Naive thymus-derived CD8-positive, alpha-beta T cell (primary cell): ENCODE measurements at regions not wholly inside any gene's neighbourhood (a gene's known extent, or its start where the extent isn't known, plus 50 kb on each side); places are given as distances from the start of the nearest gene placed in this dataset.

Source experiments
- ATAC-seq, 2 donors: fragments of 150-1000 bp; cut with Tn5 transposase in 1 of 2; sonication (Bioruptor Pico), chemical (Tn5 transposase) in 1 of 2; 1 replicate in 1 of 2; 2 replicates in 1 of 2; pipeline ENCODE4 v1.10.0; 2021; ENCODE audit warnings: mild to moderate bottlenecking in 2 of 2, moderate library complexity in 2 of 2
- POLR2A ChIA-PET: fragments of 350-600 bp; sonication (Branson Sonifier 250); formaldehyde crosslinking; loops from one replicate; lab custom pipeline; 2021; ENCODE audit warnings: antibody characterized with exemption; lab: Charles Lee
- DNase-seq, 10 donors: peaks; one replicate each; pipeline versions ENCODE4 v3.0.0 to v3.0.0-alpha.2; 2020 to 2022
- H3K27ac Mint-ChIP-seq, 10 donors: one replicate each; pipeline ENCODE4 v1.8.0; 2020 to 2022; ENCODE audit warnings: mild to moderate bottlenecking in 10 of 10, mixed read lengths in 10 of 10, moderate library complexity in 4 of 10, inconsistent platforms in 1 of 10
- H3K27me3 Mint-ChIP-seq, 5 donors: one replicate each; pipeline ENCODE4 v1.8.0; 2021 to 2022; ENCODE audit warnings: mixed read lengths in 5 of 5
- H3K36me3 Mint-ChIP-seq, 3 donors: one replicate each; pipeline ENCODE4 v1.8.0; 2020 to 2022; ENCODE audit warnings: mixed read lengths in 3 of 3, mild to moderate bottlenecking in 2 of 3, inconsistent platforms in 1 of 3
- H3K4me1 Mint-ChIP-seq, 4 donors: one replicate each; pipeline ENCODE4 v1.8.0; 2021 to 2022; ENCODE audit warnings: mixed read lengths in 4 of 4
- H3K4me3 Mint-ChIP-seq, 10 donors: one replicate each; pipeline ENCODE4 v1.8.0; 2020 to 2022; ENCODE audit warnings: mild to moderate bottlenecking in 10 of 10, mixed read lengths in 10 of 10, moderate library complexity in 6 of 10, inconsistent platforms in 1 of 10
- H3K9me3 Mint-ChIP-seq, 9 donors: one replicate each; pipeline ENCODE4 v1.8.0; 2020 to 2022; ENCODE audit warnings: mixed read lengths in 9 of 9, mild to moderate bottlenecking in 3 of 9, inconsistent platforms in 1 of 9, moderate library complexity in 1 of 9

- no peak for DNase-seq
- H3K27me3 Mint-ChIP-seq = peaks cover 0 to 6% (median 0%) of the 10 kb centered on the region in 5 donors
- no peak overlapping the region for H3K4me3 Mint-ChIP-seq
- POLR2A ChIA-PET = no interaction called here
- no peak for ATAC-seq
- peaks cover 0 to 4% (median 0%) of the 10 kb centered on the region in 9 donors for H3K9me3 Mint-ChIP-seq
- no peaks in the 10 kb centered on the region for H3K4me1 Mint-ChIP-seq
- peaks cover 0 to 2% (median 0%) of the 10 kb centered on the region in 3 donors for H3K36me3 Mint-ChIP-seq
- no peak overlapping the region for H3K27ac Mint-ChIP-seq
Observed at GRCh38 chr4:11702886-11703557, 274.3 kb upstream of the HS3ST1 start.

- Mint-ChIP-seq H3K27ac (no peak overlapping the region), H3K4me1 (no peaks in the 10 kb centered on the region), H3K36me3 (no peaks in the 10 kb centered on the region), H3K4me3 (no peak overlapping the region), H3K27me3 (peaks cover 0 to 3% (median 0%) of the 10 kb centered on the region in 5 donors), H3K9me3 (no peaks in the 10 kb centered on the region)
- no peak for ATAC-seq
- POLR2A ChIA-PET = no interaction called here
- DNase-seq = no peak
Observed at GRCh38 chr4:11701966-11702725, 273.5 kb upstream of the HS3ST1 start.

GRCh38 chr4:11700751-11701226, 272.1 kb upstream of the HS3ST1 start:
- Mint-ChIP-seq H3K4me3 (no peak overlapping the region), H3K4me1 (no peaks in the 10 kb centered on the region), H3K9me3 (no peaks in the 10 kb centered on the region), H3K36me3 (no peaks in the 10 kb centered on the region), H3K27me3 (peaks cover 0 to 3% (median 0%) of the 10 kb centered on the region in 5 donors), H3K27ac (no peak overlapping the region)
- DNase-seq (no peak), ATAC-seq (no peak)
- POLR2A ChIA-PET = no interaction called here

GRCh38 chr4:11698846-11699590, 270.3 kb upstream of the HS3ST1 start:
- DNase-seq (no peak), ATAC-seq (no peak)
- Mint-ChIP-seq H3K27me3 (peaks cover 0 to 3% (median 0%) of the 10 kb centered on the region in 5 donors), H3K4me3 (no peak overlapping the region), H3K9me3 (peaks cover 0 to 8% (median under 1%) of the 10 kb centered on the region in 9 donors), H3K4me1 (no peaks in the 10 kb centered on the region), H3K36me3 (no peaks in the 10 kb centered on the region), H3K27ac (no peak overlapping the region)
- POLR2A ChIA-PET = no interaction called here

- H3K4me3 Mint-ChIP-seq = no peak overlapping the region
- H3K9me3 Mint-ChIP-seq = peaks cover 0 to 18% (median 6%) of the 10 kb centered on the region in 9 donors
- no peak for ATAC-seq
- no peaks in the 10 kb centered on the region for H3K4me1 Mint-ChIP-seq
- POLR2A ChIA-PET = no interaction called here
- no peak for DNase-seq
- H3K27me3 Mint-ChIP-seq = peaks cover 0 to 3% (median 0%) of the 10 kb centered on the region in 5 donors
- no peaks in the 10 kb centered on the region for H3K36me3 Mint-ChIP-seq
- no peak overlapping the region for H3K27ac Mint-ChIP-seq
Observed at GRCh38 chr4:11698033-11698432, 269.3 kb upstream of the HS3ST1 start.

- Mint-ChIP-seq H3K4me1 (no peaks in the 10 kb centered on the region), H3K27ac (no peak overlapping the region), H3K9me3 (peaks cover 0 to 22% (median 6%) of the 10 kb centered on the region in 9 donors), H3K36me3 (no peaks in the 10 kb centered on the region), H3K27me3 (no peaks in the 10 kb centered on the region), H3K4me3 (no peak overlapping the region)
- no peak for DNase-seq
- ATAC-seq = no peak
- POLR2A ChIA-PET = no interaction called here
Observed at GRCh38 chr4:11693693-11694092, 265.0 kb upstream of the HS3ST1 start.

- no peak overlapping the region for H3K4me3 Mint-ChIP-seq
- POLR2A ChIA-PET = no interaction called here
- H3K27me3 Mint-ChIP-seq = peaks cover 0 to 8% (median under 1%) of the 10 kb centered on the region in 5 donors
- DNase-seq = no peak
- peaks cover 0 to 22% (median 6%) of the 10 kb centered on the region in 9 donors for H3K9me3 Mint-ChIP-seq
- H3K27ac Mint-ChIP-seq = no peak overlapping the region
- no peak for ATAC-seq
- no peaks in the 10 kb centered on the region for H3K36me3 Mint-ChIP-seq
- H3K4me1 Mint-ChIP-seq = no peaks in the 10 kb centered on the region
Observed at GRCh38 chr4:11691236-11691635, 262.5 kb upstream of the HS3ST1 start.

- DNase-seq (no peak), ATAC-seq (no peak)
- Mint-ChIP-seq H3K4me1 (no peaks in the 10 kb centered on the region), H3K36me3 (no peaks in the 10 kb centered on the region), H3K9me3 (peaks cover 0 to 3% (median 0%) of the 10 kb centered on the region in 9 donors), H3K27ac (no peak overlapping the region), H3K4me3 (no peak overlapping the region), H3K27me3 (peaks cover 6 to 25% (median 9%) of the 10 kb centered on the region in 5 donors)
- POLR2A ChIA-PET = no interaction called here
Observed at GRCh38 chr4:11687727-11688126, 259.0 kb upstream of the HS3ST1 start.

GRCh38 chr4:11685481-11685880, 256.8 kb upstream of the HS3ST1 start:
- H3K4me1 Mint-ChIP-seq = no peaks in the 10 kb centered on the region
- ATAC-seq (no peak), DNase-seq (no peak)
- no peaks in the 10 kb centered on the region for H3K9me3 Mint-ChIP-seq
- POLR2A ChIA-PET = no interaction called here
- H3K27ac Mint-ChIP-seq = no peak overlapping the region
- peaks cover 7 to 25% (median 13%) of the 10 kb centered on the region in 5 donors for H3K27me3 Mint-ChIP-seq
- H3K36me3 Mint-ChIP-seq = no peaks in the 10 kb centered on the region
- H3K4me3 Mint-ChIP-seq = no peak overlapping the region

GRCh38 chr4:11675051-11675800, 246.5 kb upstream of the HS3ST1 start:
- DNase-seq = no peak
- ATAC-seq = no peak
- Mint-ChIP-seq H3K9me3 (no peaks in the 10 kb centered on the region), H3K27ac (no peak overlapping the region), H3K27me3 (peaks cover 0 to 10% (median 2%) of the 10 kb centered on the region in 5 donors), H3K4me1 (no peaks in the 10 kb centered on the region), H3K4me3 (no peak overlapping the region), H3K36me3 (no peaks in the 10 kb centered on the region)
- POLR2A ChIA-PET = no interaction called here

GRCh38 chr4:11670304-11670703, 241.6 kb upstream of the HS3ST1 start:
- no peaks in the 10 kb centered on the region for H3K4me1 Mint-ChIP-seq
- H3K4me3 Mint-ChIP-seq = no peak overlapping the region
- ATAC-seq (no peak), DNase-seq (no peak)
- no peaks in the 10 kb centered on the region for H3K36me3 Mint-ChIP-seq
- no peaks in the 10 kb centered on the region for H3K9me3 Mint-ChIP-seq
- H3K27me3 Mint-ChIP-seq = peaks cover 0 to 7% (median 0%) of the 10 kb centered on the region in 5 donors
- POLR2A ChIA-PET = no interaction called here
- H3K27ac Mint-ChIP-seq = no peak overlapping the region

GRCh38 chr4:11669156-11669555, 240.5 kb upstream of the HS3ST1 start:
- Mint-ChIP-seq H3K4me3 (no peak overlapping the region), H3K27me3 (peaks cover 0 to 10% (median 0%) of the 10 kb centered on the region in 5 donors), H3K9me3 (no peaks in the 10 kb centered on the region), H3K36me3 (no peaks in the 10 kb centered on the region), H3K4me1 (no peaks in the 10 kb centered on the region), H3K27ac (no peak overlapping the region)
- POLR2A ChIA-PET = no interaction called here
- no peak for ATAC-seq
- DNase-seq = no peak
